ENCODE measurements at regions not wholly inside any gene's neighbourhood (a gene's known extent, or its start where the extent isn't known, plus 50 kb on each side); places are given as distances from the start of the nearest gene placed in this dataset.

DNA sequence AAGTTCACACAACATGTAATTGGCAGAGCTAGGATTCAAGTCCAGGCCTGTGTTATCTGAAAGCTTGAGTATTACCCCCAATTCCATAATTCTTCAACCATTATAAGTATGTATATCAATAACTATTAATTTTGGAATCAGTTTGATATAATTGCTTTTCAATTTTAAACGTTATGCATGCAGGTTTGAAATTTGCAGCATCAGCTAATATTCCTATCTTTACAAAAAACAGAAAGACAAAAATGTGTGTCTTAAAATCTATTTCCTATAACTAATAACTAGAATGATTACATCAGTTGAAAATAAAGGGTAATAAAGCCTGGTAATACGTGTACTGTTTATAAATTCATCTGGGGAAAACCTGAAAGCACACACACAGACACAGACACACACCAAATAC, 543.3 kb upstream of the PKDCC start:
- intact Hi-C loops (cut with DNase I), result no loop called here
- Histone ChIP-seq H3K36me3 (no peaks in the 10 kb centered on the region), H3K27me3 (no peaks in the 10 kb centered on the region), H3K4me3 (no peak overlapping the region), H3K27ac (no peak overlapping the region), H3K4me1 (no peaks in the 10 kb centered on the region), H3K9me3 (no peaks in the 10 kb centered on the region)
- ATAC-seq (no peak), DNase-seq (no peak)
- TF ChIP-seq, protein P1, sequence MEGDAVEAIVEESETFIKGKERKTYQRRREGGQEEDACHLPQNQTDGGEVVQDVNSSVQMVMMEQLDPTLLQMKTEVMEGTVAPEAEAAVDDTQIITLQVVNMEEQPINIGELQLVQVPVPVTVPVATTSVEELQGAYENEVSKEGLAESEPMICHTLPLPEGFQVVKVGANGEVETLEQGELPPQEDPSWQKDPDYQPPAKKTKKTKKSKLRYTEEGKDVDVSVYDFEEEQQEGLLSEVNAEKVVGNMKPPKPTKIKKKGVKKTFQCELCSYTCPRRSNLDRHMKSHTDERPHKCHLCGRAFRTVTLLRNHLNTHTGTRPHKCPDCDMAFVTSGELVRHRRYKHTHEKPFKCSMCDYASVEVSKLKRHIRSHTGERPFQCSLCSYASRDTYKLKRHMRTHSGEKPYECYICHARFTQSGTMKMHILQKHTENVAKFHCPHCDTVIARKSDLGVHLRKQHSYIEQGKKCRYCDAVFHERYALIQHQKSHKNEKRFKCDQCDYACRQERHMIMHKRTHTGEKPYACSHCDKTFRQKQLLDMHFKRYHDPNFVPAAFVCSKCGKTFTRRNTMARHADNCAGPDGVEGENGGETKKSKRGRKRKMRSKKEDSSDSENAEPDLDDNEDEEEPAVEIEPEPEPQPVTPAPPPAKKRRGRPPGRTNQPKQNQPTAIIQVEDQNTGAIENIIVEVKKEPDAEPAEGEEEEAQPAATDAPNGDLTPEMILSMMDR (IDR thresholded peaks at IDR 0.05), result no peak
- TF ChIP-seq POLR2A (IDR thresholded peaks at IDR 0.05), result no peak
- 25% methylated on average over 2 of the region's 2 CpGs for WGBS (ENCODE audit: insufficient coverage, low coverage, low lambda C conversion rate, missing lambda C conversion rate)

DNA sequence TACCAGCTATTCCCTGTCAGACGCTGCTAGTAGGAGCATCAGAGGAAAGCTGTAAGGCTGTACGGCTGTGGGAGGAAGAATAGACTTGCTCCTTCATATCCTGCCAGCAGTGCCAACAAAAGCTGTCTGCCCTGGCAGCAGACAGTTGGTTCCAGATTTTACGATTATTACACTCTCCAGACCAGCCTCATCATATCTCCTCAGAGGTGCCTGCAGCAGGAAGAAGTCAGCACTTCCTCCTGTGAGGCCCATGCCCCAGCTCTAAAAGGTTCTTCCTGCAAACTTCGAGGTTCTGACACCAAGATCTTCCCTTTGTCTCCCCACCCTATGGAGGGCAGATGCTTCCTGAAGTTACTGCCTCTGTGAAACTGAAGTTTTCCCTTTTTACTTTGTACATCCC, 537.7 kb upstream of the PKDCC start:
- Histone ChIP-seq H3K27me3 (no peaks in the 10 kb centered on the region), H3K36me3 (no peaks in the 10 kb centered on the region), H3K9me3 (no peaks in the 10 kb centered on the region), H3K4me1 (no peaks in the 10 kb centered on the region), H3K4me3 (no peak overlapping the region), H3K27ac (no peak overlapping the region)
- peak in 3 of 4 donors; percentile 14 to 45 (median 19) for ATAC-seq
- TF ChIP-seq, protein P1 (IDR thresholded peaks at IDR 0.05), result no peak
- DNase-seq, result no peak
- WGBS (ENCODE audit: insufficient coverage, low coverage, low lambda C conversion rate, missing lambda C conversion rate), result 15% methylated on average over 4 of the region's 4 CpGs
- intact Hi-C loops (cut with DNase I), result no loop called here

DNA sequence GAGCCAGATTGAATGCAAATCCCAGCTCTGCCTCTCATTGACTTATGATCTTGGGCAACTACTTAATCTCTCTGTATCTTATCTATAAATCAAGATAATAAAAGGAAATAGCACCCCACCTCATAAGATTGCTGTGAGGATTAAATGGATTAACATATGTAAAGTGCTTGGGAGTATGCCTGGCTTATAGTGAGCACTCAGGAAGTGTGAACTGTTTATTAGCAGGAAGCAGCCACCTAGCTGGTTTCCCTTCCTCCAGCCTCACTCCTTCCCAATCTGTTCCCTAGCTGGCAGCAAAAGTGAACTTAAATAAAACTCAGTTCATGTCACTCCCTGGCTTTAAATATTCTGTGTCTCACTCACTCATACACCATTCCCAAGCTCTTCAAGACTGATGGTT, 526.6 kb upstream of the PKDCC start:
- no peak overlapping the region for H3K4me3 ChIP-seq
- DNase-seq (no peak), ATAC-seq (no peak)
- TF ChIP-seq POLR2A (IDR thresholded peaks at IDR 0.05), result no peak
- TF ChIP-seq, protein P1 (IDR thresholded peaks at IDR 0.05), result no peak
- no peaks in the 10 kb centered on the region for H3K27me3 ChIP-seq
- H3K27ac ChIP-seq, result no peak overlapping the region
- H3K9me3 ChIP-seq, result no peaks in the 10 kb centered on the region
- intact Hi-C loops (cut with DNase I), result no loop called here
- no peaks in the 10 kb centered on the region for H3K36me3 ChIP-seq
- H3K4me1 ChIP-seq, result no peaks in the 10 kb centered on the region

DNA sequence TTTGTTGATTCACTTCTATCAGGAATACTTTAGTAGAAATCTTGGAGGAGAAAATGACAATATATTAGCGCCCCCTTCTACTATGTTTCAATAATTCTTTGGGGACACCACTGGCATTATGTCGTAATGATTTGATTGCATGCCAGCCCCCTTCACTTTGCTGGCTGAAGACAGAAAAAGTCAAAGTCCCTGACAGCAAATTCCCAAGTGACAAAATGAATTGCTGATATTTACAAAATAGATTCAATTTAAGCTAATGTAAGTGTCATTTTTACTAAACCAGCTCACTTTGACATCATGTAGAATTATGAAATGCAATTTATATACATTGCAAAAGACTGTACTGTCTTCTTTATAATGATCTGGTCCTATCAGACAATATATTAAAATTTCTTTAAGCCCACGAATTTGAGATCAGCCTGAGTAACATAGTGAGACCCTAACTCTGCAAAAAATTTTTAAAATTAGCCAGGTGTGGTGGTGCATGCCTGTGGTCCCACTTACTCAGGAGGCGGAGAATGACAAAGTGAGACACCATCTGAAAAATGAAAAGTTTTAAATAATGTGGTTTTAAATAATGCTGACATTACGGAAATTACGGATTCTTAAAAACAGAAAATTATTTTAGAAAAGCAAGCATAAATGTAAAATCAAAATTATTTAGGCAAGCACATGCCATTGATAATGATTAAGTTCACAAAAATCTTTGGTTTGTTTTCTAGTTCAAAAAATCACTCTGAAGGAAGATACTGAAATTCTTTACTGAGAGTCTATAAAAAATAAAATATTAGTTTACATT, 520.1 kb upstream of the PKDCC start:
- Histone ChIP-seq H3K9me3 (no peaks in the 10 kb centered on the region), H3K27ac (no peak overlapping the region), H3K4me3 (no peak overlapping the region), H3K4me1 (no peaks in the 10 kb centered on the region), H3K27me3 (no peaks in the 10 kb centered on the region), H3K36me3 (no peaks in the 10 kb centered on the region)
- ATAC-seq (no peak), DNase-seq (no peak)
- WGBS (ENCODE audit: insufficient coverage, low coverage, low lambda C conversion rate, missing lambda C conversion rate), result 56% methylated on average over 6 of the region's 6 CpGs
- TF ChIP-seq, protein P1 (IDR thresholded peaks at IDR 0.05), result no peak
- no peak for TF ChIP-seq POLR2A (IDR thresholded peaks at IDR 0.05)
- intact Hi-C loops (cut with DNase I), result no loop called here

DNA sequence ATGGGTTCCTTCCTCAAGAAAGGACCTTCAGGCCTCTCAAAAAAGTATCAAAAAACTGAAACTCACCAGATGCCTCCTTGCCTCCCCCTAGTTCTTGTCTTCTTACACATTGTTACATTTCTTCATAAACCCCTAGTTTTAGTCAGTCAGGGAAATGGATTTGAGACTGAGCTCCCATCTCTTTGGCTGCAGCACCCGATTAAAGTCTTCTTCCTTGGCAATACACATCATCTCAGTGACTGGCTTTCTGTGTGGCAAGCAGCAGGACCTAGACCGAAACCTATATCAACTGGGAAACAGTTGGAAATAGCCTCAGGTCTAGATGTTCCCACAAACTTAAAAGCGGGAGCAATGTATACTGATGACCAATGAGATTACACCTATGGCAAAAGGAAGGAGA, 512.2 kb upstream of the PKDCC start:
- no peaks in the 10 kb centered on the region for H3K9me3 ChIP-seq
- DNase-seq, result no peak
- TF ChIP-seq POLR2A (IDR thresholded peaks at IDR 0.05), result no peak
- TF ChIP-seq, protein P1 (IDR thresholded peaks at IDR 0.05), result no peak
- H3K27me3 ChIP-seq, result no peaks in the 10 kb centered on the region
- H3K4me3 ChIP-seq, result no peak overlapping the region
- ATAC-seq, result no peak
- intact Hi-C loops (cut with DNase I), result no loop called here
- no peaks in the 10 kb centered on the region for H3K4me1 ChIP-seq
- 60% methylated on average over 2 of the region's 3 CpGs for WGBS (ENCODE audit: insufficient coverage, low coverage, low lambda C conversion rate, missing lambda C conversion rate)
- H3K36me3 ChIP-seq, result no peaks in the 10 kb centered on the region
- H3K27ac ChIP-seq, result no peak overlapping the region
